ENCODE measurements at regions not wholly inside any gene's neighbourhood (a gene's known extent, or its start where the extent isn't known, plus 50 kb on each side); places are given as distances from the start of the nearest gene placed in this dataset.

- TF ChIP-seq GATA2 (IDR thresholded peaks at IDR 0.05; ENCODE audit: low read depth, low read length) (no peak), GATA3 (IDR thresholded peaks at IDR 0.05; ENCODE audit: low read depth, low read length) (no peak)
Observed at GRCh38 chr1:232183802-232184201, 446.1 kb downstream of the SIPA1L2 start.

DNA sequence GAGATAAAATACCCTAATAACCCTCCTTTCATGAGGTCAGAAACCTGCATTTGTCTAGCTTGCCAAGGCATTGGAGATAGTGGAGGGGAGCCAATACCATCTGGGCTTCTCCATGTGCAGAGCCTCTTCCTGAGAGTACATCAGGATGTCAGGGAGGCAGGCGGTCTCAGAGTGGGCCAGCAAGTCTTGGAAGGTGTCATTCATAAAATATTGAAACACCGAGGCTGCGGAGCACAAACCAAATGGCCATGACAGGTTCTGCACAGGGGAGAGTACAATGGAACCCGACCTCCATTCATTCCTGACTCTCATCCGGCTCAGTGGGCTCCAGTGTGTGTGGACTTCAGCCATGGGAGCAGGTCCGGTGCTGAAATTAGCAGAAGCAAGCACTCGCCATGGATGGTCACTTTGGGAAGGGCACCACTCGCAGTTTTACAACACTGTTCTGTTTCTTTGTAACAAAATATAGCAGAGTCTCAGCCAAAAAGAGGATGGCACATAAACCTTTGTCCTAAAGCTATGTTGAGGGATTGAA is 446.6 kb downstream of the SIPA1L2 start:
- no peak for TF ChIP-seq GATA3 (IDR thresholded peaks at IDR 0.05; ENCODE audit: low read depth, low read length)
- no peak for TF ChIP-seq GATA2 (IDR thresholded peaks at IDR 0.05; ENCODE audit: low read depth, low read length)

DNA sequence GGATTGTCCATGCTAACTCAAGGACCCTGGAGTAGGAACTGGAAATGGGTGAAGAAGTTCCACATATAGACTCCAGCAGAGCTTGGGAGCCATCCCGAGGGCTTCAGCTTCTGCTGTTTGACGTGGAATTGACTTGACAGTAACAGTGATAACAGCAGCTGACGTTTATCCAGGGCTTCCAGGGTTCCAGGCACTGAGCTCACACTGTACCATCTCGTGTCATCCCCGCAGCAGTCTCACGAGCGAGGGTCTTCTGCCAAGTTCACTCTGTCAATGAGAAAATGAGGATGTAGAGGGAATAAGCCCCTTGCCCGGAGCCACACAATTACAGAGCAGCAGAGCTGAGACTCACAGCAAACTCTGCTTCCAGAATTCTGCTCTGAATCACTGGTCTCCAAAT is 447.7 kb downstream of the SIPA1L2 start:
- TF ChIP-seq GATA3 (IDR thresholded peaks at IDR 0.05; ENCODE audit: low read depth, low read length) = no peak
- TF ChIP-seq GATA2 (IDR thresholded peaks at IDR 0.05; ENCODE audit: low read depth, low read length) = no peak

- TF ChIP-seq GATA3 (IDR thresholded peaks at IDR 0.05; ENCODE audit: low read depth, low read length) (no peak), GATA2 (IDR thresholded peaks at IDR 0.05; ENCODE audit: low read depth, low read length) (no peak)
Observed at GRCh38 chr1:232180779-232181136, 449.2 kb downstream of the SIPA1L2 start.

- TF ChIP-seq GATA3 (IDR thresholded peaks at IDR 0.05; ENCODE audit: low read depth, low read length) (no peak), GATA2 (IDR thresholded peaks at IDR 0.05; ENCODE audit: low read depth, low read length) (no peak)
Observed at GRCh38 chr1:232179896-232180778, 449.8 kb downstream of the SIPA1L2 start.

DNA sequence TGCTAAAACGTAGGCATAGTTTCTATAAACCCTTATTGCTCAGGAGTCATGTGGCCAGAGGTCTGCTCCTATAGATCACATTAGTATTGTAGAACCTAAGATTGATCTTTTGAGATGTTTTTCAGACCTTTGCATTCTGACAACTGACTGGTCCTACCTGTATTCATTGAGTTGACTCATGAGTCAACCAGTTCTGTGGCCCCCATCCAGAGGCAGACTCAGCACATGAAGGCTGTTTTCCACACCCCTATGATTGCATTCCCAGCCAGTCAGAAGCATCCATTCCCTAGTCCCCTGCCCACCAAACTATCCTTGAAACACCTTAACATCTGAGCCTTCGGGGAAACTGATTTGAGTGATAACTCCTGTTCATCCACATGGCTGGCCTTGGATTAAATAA is 451.7 kb downstream of the SIPA1L2 start:
- TF ChIP-seq GATA2 (IDR thresholded peaks at IDR 0.05; ENCODE audit: low read depth, low read length) = no peak

DNA sequence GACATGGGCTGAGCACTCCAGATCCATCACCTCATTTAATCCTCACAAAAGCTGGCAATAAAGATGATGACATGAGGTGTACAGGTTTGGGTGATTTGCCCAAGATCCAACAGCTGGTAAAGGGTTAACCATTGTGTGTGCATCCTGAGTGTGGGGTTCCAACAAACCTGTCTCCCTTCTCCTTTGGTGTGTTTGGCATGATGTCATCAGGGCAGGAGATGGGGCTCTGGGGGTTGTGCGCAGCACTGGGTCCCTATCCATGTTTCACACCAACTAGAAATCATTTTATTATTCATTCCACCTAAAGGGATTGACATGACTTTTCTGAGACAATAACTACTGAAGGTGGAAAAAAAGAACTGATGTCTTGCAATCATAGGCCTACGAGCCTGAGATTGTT is 452.5 kb downstream of the SIPA1L2 start:
- TF ChIP-seq GATA3 (IDR thresholded peaks at IDR 0.05; ENCODE audit: low read depth, low read length) (no peak), GATA2 (IDR thresholded peaks at IDR 0.05; ENCODE audit: low read depth, low read length) (no peak)

DNA sequence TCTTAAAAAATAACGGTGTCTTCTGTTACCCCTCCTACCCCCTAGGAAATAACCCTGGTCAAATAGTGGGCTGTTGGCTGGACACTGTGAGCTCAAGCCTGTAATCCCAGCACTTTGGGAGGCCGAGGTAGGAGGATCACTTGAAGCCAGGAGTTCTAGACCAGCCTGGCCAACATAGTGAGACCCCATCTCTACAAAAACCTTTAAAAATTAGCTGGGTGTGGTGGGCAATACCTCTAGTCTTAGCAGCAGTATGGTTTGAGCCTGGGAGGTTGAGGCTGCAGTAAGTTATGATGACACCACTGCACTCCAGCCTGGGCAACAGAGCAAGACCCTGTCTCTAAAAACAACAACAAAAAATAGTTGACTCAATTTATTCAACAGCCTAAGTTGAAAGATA is 453.7 kb downstream of the SIPA1L2 start:
- TF ChIP-seq GATA2 (IDR thresholded peaks at IDR 0.05; ENCODE audit: low read depth, low read length) (no peak), GATA3 (IDR thresholded peaks at IDR 0.05; ENCODE audit: low read depth, low read length) (no peak)

- TF ChIP-seq GATA2 (IDR thresholded peaks at IDR 0.05; ENCODE audit: low read depth, low read length) (no peak), GATA3 (IDR thresholded peaks at IDR 0.05; ENCODE audit: low read depth, low read length) (no peak)
Observed at GRCh38 chr1:232174306-232174705, 455.6 kb downstream of the SIPA1L2 start.

DNA sequence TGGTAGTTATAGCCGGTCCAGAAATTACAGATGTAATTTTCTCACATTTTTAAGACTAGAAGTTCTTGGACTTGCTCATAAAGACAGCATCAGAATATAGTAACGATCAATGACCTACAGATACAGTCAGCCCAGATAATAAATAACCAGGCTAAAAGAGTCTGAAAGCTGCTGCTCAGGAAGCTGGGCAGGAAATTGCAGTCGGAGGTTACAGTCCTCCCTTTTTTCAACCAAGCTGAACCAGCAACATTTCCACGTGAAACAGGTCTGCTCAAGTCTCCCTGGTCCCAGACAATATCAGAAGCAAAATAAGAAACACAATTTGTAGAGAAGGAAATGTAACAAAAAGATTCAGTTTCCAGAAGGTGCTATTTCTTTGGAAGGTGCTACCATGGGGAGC is 457.4 kb downstream of the SIPA1L2 start:
- TF ChIP-seq GATA3 (IDR thresholded peaks at IDR 0.05; ENCODE audit: low read depth, low read length) = no peak
- TF ChIP-seq GATA2 (IDR thresholded peaks at IDR 0.05; ENCODE audit: low read depth, low read length) = no peak

- TF ChIP-seq GATA3 (IDR thresholded peaks at IDR 0.05; ENCODE audit: low read depth, low read length) (no peak), GATA2 (IDR thresholded peaks at IDR 0.05; ENCODE audit: low read depth, low read length) (no peak)
Observed at GRCh38 chr1:232170909-232171308, 459.0 kb downstream of the SIPA1L2 start.

DNA sequence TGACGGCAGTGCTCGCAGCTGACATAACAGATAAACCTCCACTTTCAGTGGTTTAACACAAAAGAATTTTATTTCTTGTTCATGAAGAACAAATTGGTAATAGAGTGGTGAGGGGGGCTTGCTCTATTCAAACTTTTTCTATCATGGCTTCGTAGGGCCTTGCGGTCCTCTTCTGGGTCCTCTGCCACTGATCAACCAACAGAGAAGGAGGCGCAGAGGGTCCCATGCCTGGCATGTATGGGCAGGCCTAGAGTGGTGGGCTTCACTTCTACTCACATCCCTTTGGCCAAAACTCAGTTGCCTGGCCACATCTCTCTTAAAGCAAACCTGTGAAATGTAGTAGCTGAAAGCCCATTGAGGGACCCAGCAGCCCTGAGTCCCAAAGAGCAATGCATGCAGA is 460.5 kb downstream of the SIPA1L2 start:
- TF ChIP-seq GATA3 (IDR thresholded peaks at IDR 0.05; ENCODE audit: low read depth, low read length) (no peak), GATA2 (IDR thresholded peaks at IDR 0.05; ENCODE audit: low read depth, low read length) (no peak)

DNA sequence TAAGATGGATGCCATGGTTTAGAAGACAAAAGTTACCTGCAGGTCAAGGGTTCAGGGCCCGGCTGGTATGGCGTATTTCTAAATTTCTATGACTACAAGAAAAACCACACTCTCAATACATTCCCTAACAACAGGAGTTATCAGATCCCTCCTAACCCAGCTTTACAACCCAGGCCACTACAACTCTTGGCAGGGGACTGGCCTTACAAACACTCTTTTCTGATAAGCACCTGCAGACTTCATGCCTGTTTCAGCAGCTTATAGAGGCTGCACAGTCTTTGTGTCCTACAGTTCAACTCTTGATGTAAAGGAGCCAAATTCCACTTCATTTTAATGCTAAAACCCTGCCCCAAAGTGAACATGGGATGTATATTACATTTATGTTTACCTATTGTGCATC is 461.4 kb downstream of the SIPA1L2 start:
- TF ChIP-seq GATA2 (IDR thresholded peaks at IDR 0.05; ENCODE audit: low read depth, low read length) (no peak), GATA3 (IDR thresholded peaks at IDR 0.05; ENCODE audit: low read depth, low read length) (no peak)

DNA sequence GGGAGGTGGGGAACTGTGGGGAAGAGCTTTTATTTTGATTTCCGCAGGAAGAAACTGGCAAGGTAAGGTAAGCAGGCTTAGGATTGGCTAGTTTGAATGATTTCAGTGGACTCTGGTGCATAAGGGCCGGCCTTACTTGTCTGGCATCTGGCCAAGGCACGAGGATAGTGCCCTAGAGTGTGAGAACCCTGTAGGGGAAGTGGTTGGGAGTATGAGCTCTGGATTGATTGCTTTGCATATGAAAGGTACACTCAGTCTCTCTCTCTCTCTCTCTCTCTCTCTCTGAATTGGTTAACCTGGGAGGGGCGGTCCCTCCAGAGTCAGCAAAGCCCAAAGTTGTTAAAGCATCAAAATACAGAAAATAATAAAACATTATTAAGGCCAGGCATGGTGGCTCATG is 463.0 kb downstream of the SIPA1L2 start:
- TF ChIP-seq GATA2 (IDR thresholded peaks at IDR 0.05; ENCODE audit: low read depth, low read length) (no peak), GATA3 (IDR thresholded peaks at IDR 0.05; ENCODE audit: low read depth, low read length) (no peak)

All from SH-SY5Y (cell line).